ENCODE measurements at regions not wholly inside any gene's neighbourhood (a gene's known extent, or its start where the extent isn't known, plus 50 kb on each side); places are given as distances from the start of the nearest gene placed in this dataset.

DNA sequence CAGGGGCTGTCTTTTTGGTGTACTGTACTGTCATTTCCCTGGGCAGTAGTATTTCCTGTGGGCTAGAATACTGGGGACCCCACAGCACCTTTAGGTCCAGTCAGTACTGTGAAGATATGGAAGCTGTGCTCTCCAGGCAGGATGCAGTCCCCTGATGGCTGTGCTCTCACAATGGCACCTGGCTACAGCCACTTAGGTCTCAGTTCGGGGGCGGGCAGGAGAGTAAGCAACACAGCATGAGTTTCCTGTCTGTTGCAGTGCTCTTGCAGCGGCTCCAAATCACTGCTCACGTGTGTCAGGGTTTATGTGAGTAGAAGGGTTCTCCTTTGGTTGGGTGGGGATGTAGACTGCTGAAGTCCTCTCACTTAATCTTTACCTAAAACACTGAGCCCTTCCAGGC lies 810.4 kb downstream of the DACH1 start:
- Mint-ChIP-seq H3K4me1 (ENCODE audit: low read depth) (no peaks in the 10 kb centered on the region), H3K4me3 (no peak overlapping the region), H3K27ac (no peak overlapping the region), H3K9me3 (peaks cover under 1% of the 10 kb centered on the region), H3K27me3 (ENCODE audit: low read depth) (no peaks in the 10 kb centered on the region), H3K36me3 (ENCODE audit: low read depth) (no peaks in the 10 kb centered on the region)
- DNase-seq (ENCODE audit: low spot score) = no peak

DNA sequence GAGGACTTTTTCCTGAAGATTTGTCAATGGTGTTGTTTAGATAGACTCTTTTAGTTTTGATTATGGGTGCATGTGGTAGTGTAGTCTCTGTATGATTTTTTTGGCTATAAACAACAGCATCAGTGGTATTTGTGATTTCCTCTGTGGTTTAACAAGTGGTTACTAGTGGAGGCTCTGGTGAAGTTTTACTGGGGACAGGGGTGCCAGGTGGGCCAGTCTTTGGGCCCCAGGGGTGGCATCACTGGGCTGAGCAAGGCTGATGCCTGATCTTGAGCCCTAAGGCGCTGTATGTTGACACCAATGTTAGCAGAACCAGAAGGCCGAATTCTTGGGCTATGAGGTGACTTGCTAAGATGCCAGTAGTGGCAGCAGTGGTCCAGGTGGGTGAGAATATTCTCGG lies 811.4 kb downstream of the DACH1 start:
- Mint-ChIP-seq H3K4me1 (ENCODE audit: low read depth) (no peaks in the 10 kb centered on the region), H3K4me3 (no peak overlapping the region), H3K9me3 (no peaks in the 10 kb centered on the region), H3K27me3 (ENCODE audit: low read depth) (no peaks in the 10 kb centered on the region), H3K36me3 (ENCODE audit: low read depth) (no peaks in the 10 kb centered on the region), H3K27ac (no peak overlapping the region)
- DNase-seq (ENCODE audit: low spot score) = no peak

DNA sequence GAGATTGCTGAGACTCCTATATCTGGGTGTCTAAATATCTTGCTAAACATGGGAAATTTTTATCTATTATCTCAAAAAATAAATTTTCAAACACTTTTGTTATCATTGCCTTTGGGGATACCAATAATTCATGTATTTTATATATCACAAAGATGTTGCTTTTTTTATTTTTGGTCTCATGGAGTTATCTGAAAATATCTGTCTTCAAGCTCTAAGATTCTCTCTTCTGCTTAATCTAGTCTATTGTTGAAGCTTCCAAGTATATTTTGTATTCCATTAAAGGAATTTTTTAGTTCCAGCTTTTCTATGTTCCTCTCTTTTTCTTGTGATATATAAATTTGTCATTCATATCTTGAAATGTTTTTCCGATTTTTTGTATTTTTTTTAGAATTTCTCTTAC lies 812.0 kb downstream of the DACH1 start:
- DNase-seq (ENCODE audit: low spot score) = no peak
- no peaks in the 10 kb centered on the region for H3K27me3 Mint-ChIP-seq (ENCODE audit: low read depth)
- no peak overlapping the region for H3K27ac Mint-ChIP-seq

DNA sequence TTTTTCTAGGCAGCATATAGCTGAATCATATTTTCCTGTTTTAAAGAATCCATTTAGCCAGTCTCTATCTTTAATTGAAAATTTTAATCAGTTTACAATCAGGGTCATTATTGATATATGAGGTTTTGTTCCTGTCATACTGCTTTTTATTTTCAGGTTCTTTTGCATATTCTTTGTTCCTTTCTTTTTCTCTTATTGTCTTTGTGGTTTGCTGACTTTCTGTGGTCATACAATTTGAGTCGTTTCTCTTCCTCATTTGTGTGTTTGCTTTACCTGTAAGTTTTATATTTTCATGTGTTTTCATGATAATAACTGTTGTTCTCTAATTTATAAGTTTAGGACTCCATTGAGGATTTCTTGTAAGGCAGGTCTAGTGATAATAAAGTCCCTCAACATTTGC lies 812.6 kb downstream of the DACH1 start:
- H3K9me3 Mint-ChIP-seq = no peaks in the 10 kb centered on the region
- no peak for DNase-seq (ENCODE audit: low spot score)
- no peak overlapping the region for H3K4me3 Mint-ChIP-seq
- no peaks in the 10 kb centered on the region for H3K4me1 Mint-ChIP-seq (ENCODE audit: low read depth)
- H3K36me3 Mint-ChIP-seq (ENCODE audit: low read depth) = no peaks in the 10 kb centered on the region
- no peak overlapping the region for H3K27ac Mint-ChIP-seq
- H3K27me3 Mint-ChIP-seq (ENCODE audit: low read depth) = no peaks in the 10 kb centered on the region

More for the DNA sequence above, 812.0 kb downstream of the DACH1 start:
- H3K4me3 Mint-ChIP-seq = no peak overlapping the region
- no peaks in the 10 kb centered on the region for H3K4me1 Mint-ChIP-seq (ENCODE audit: low read depth)
- no peaks in the 10 kb centered on the region for H3K9me3 Mint-ChIP-seq
- no peaks in the 10 kb centered on the region for H3K36me3 Mint-ChIP-seq (ENCODE audit: low read depth)

DNA sequence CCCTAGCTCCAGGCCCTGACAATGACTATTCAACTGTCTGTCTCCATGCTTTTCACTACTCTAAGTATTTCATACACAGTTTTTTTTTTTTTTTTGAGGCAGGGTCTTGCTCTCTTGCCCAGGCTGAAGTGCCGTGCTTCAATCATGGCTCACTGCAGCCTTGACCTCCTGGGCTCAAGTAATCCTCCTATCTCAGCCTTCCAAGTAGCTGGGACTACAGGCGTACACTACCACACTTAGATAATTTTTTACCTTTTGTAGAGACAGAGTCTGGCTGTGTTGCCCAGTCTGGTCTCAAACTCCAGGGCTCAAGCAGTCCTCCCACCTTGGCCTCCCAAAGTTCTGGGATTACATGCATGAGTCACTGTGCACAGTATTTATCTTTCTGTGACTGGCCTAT lies 815.4 kb downstream of the DACH1 start:
- no peaks in the 10 kb centered on the region for H3K4me1 Mint-ChIP-seq (ENCODE audit: low read depth)
- no peak for DNase-seq (ENCODE audit: low spot score)
- H3K4me3 Mint-ChIP-seq = no peak overlapping the region
- H3K27ac Mint-ChIP-seq = no peak overlapping the region
- no peaks in the 10 kb centered on the region for H3K27me3 Mint-ChIP-seq (ENCODE audit: low read depth)
- no peaks in the 10 kb centered on the region for H3K9me3 Mint-ChIP-seq
- H3K36me3 Mint-ChIP-seq (ENCODE audit: low read depth) = no peaks in the 10 kb centered on the region

DNA sequence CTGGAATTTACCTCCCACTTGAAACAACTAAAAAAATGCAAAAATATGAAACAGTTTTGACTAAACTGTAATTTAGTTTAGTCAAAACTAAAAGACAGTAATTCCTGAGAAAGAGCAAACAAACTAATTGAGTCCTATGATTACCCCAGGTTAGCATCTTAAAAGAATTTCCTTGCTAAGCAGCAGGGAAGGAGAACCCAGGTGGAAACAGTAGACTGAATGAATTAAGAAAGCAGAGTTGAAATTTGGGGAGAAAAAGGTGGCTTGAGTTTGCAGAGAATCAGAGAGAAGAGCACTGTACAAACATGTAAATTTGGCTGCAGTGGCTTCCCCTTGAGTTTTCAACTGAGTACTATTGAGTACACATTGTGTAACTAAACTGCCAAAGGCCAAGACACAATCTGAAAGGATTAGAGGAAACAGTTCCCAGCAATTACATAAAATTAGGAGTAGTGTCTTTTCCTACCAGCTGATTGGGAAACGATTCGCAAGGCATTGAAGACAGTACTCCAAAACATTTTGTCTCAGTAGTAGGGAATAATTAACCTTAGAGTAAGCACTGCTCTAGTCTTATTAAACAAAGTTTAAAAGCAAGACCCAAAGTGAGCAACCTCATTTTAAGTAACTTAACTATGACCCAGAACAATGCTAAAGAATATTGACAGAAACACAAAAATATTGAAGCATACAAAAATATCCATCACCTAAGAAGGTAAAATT lies 820.5 kb downstream of the DACH1 start:
- no peaks in the 10 kb centered on the region for H3K9me3 Mint-ChIP-seq
- H3K4me3 Mint-ChIP-seq = no peak overlapping the region
- no peaks in the 10 kb centered on the region for H3K4me1 Mint-ChIP-seq (ENCODE audit: low read depth)
- DNase-seq (ENCODE audit: low spot score) = no peak
- H3K27me3 Mint-ChIP-seq (ENCODE audit: low read depth) = no peaks in the 10 kb centered on the region
- H3K36me3 Mint-ChIP-seq (ENCODE audit: low read depth) = no peaks in the 10 kb centered on the region
- no peak overlapping the region for H3K27ac Mint-ChIP-seq

DNA sequence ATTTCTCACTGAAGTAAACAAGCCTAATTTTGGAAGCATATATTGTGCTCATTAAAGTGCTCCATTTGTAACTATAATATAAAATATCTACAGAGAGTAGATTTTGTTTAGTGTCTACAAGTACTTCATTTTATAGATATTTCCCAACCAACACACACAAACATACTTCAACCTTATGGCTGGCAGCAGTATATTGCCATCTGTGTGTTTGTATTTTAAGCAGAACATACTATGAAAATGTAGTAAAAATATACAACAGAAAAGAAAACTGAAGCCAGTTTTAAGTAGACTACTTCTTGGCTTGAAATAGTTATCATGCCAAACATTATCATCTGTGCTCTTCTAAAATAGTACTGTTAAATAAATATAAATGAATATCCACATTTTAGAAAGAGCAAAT lies 821.9 kb downstream of the DACH1 start:
- H3K9me3 Mint-ChIP-seq = no peaks in the 10 kb centered on the region
- no peak for DNase-seq (ENCODE audit: low spot score)
- H3K27ac Mint-ChIP-seq = no peak overlapping the region
- H3K27me3 Mint-ChIP-seq (ENCODE audit: low read depth) = no peaks in the 10 kb centered on the region
- no peak overlapping the region for H3K4me3 Mint-ChIP-seq
- H3K36me3 Mint-ChIP-seq (ENCODE audit: low read depth) = no peaks in the 10 kb centered on the region
- no peaks in the 10 kb centered on the region for H3K4me1 Mint-ChIP-seq (ENCODE audit: low read depth)

DNA sequence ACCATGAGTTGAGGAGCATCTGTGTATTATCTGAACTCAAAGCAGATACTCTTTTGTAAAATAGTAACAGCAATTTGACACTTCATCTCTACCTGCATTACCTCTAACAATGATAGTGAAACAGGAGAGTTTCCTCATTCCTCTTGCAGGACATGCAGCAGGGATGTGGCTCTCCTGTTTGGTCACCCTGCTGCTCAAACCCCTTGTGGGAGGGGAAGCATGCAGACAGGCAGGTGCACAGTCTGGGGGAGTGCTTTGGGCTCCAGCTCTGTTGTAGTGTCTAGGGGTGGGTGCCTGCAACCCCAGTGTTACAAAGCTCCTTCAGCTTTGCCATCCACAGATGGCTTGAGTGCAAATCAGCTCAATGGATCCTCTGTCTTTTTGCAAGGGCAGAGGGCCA lies 827.6 kb downstream of the DACH1 start:
- no peaks in the 10 kb centered on the region for H3K4me1 Mint-ChIP-seq (ENCODE audit: low read depth)
- H3K27ac Mint-ChIP-seq = no peak overlapping the region
- H3K4me3 Mint-ChIP-seq = no peak overlapping the region
- H3K9me3 Mint-ChIP-seq = no peaks in the 10 kb centered on the region
- no peaks in the 10 kb centered on the region for H3K27me3 Mint-ChIP-seq (ENCODE audit: low read depth)
- H3K36me3 Mint-ChIP-seq (ENCODE audit: low read depth) = no peaks in the 10 kb centered on the region
- no peak for DNase-seq (ENCODE audit: low spot score)

DNA sequence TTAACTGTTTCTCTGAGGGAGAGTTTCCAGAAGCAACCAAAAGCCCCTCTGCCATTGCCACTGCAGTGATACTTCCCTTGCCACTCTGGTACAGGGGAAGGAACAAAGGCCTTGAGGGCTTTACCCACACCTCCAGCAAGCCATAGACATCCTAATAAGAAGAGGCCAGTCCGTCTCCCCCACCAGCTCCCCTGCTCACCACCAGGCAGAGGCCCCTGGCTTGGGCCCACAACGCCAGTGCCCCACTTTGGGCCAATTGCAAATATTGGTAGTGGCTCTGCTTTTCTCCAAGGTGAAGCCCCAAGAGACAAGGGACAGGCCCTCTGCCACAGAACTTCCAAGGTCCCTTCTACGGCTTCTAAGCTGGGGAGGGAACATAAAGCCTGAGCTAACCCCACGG lies 833.0 kb downstream of the DACH1 start:
- H3K4me1 Mint-ChIP-seq (ENCODE audit: low read depth) = no peaks in the 10 kb centered on the region
- H3K9me3 Mint-ChIP-seq = no peaks in the 10 kb centered on the region
- no peaks in the 10 kb centered on the region for H3K36me3 Mint-ChIP-seq (ENCODE audit: low read depth)
- H3K27ac Mint-ChIP-seq = no peak overlapping the region
- H3K27me3 Mint-ChIP-seq (ENCODE audit: low read depth) = no peaks in the 10 kb centered on the region
- H3K4me3 Mint-ChIP-seq = no peak overlapping the region
- DNase-seq (ENCODE audit: low spot score) = no peak

DNA sequence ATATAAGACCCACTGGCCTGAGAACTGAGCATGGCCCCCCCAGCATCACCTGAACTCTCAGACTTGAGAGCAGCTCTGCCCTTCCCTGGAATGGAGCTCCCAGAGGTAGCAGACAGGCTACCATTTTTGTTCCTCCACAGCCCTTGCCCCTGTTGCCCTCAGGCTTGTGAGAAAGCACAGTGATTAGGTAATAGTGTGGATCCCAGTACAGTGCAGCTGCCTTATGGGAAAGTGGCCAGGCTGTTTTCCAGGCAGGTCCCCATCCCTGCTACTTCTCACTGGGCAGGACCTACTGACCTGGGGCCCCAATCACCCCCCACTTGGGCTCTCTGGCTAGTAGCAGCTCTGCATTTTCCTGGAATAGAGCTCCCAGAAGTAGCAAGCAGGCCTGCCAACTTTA lies 834.0 kb downstream of the DACH1 start:
- no peak for DNase-seq (ENCODE audit: low spot score)
- Mint-ChIP-seq H3K36me3 (ENCODE audit: low read depth) (no peaks in the 10 kb centered on the region), H3K9me3 (peaks cover 3% of the 10 kb centered on the region), H3K4me3 (no peak overlapping the region), H3K27me3 (ENCODE audit: low read depth) (no peaks in the 10 kb centered on the region), H3K4me1 (ENCODE audit: low read depth) (no peaks in the 10 kb centered on the region), H3K27ac (no peak overlapping the region)

DNA sequence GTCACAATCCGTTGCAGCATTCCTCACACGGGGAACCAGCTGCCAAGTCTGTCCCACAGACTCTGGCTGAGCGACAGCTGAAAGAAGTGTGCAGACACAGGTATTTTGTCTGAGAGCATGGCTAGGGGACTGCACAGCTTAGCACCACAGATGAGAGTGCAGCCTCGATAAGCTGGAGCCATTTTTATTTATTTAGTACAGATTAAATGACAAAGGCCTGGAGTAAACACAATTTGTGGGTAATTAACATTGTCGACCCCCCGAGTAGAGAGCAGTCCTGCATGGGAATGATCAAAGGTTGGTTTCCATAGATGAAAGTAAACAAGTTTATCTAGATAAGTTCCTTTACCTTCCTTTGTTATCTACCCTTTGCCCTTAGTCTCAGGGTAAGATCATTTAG lies 836.2 kb downstream of the DACH1 start:
- Mint-ChIP-seq H3K36me3 (ENCODE audit: low read depth) (no peaks in the 10 kb centered on the region), H3K27me3 (ENCODE audit: low read depth) (no peaks in the 10 kb centered on the region), H3K9me3 (peaks cover 6% of the 10 kb centered on the region), H3K27ac (no peak overlapping the region), H3K4me3 (no peak overlapping the region), H3K4me1 (ENCODE audit: low read depth) (no peaks in the 10 kb centered on the region)
- no peak for DNase-seq (ENCODE audit: low spot score)

DNA sequence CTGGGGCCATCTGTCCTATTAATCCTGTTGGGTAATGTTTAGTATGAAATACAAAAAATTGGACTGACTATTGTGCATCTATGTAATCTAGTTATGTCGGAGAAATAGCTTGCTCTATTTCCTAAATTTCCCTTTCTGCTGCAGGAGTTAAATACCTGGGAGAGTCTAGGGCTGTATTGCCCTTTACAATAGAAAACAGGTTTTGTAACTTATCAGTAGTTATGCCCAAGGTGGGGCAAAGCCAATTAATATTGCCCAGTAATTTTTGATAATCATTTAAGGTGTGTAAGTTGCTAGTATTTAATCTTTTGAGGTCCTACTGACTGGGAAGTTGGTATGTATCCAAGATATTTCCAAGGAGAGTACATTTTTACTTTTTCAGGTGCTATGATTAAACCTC lies 838.1 kb downstream of the DACH1 start:
- H3K27me3 Mint-ChIP-seq (ENCODE audit: low read depth) = no peaks in the 10 kb centered on the region
- no peak for DNase-seq (ENCODE audit: low spot score)
- no peak overlapping the region for H3K4me3 Mint-ChIP-seq
- peaks cover 6% of the 10 kb centered on the region for H3K9me3 Mint-ChIP-seq
- H3K27ac Mint-ChIP-seq = no peak overlapping the region
- no peaks in the 10 kb centered on the region for H3K36me3 Mint-ChIP-seq (ENCODE audit: low read depth)
- H3K4me1 Mint-ChIP-seq (ENCODE audit: low read depth) = no peaks in the 10 kb centered on the region

DNA sequence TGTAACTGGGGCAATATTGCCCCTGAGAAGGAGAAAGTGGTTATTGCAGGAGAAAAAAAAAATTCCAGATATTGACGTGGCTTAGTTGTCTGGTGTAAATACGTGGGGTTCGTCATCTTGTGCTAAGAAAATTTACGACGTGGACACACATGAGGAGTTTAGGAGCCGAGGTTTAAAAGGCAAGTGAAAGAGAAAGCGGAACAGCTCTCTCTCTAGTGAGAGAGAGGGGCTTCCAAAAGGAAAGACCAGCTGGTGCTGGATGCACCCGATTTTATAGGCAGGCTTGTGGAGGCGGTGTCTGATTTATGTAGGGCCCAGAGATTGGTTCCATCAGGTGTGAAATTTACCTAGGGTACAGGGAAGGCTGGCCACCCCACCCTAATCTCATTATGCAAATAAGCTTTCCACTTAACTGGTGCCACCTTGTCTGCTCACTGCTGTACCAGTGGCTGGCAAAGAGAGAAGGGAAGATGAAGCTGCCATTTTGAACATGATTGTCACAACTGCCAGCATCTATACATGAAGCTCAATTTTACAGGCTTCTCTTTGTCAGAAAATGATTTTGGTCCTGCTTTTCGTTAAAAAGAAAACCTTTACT lies 845.1 kb downstream of the DACH1 start:
- H3K36me3 Mint-ChIP-seq (ENCODE audit: low read depth) = no peaks in the 10 kb centered on the region
- H3K27ac Mint-ChIP-seq = no peak overlapping the region
- no peaks in the 10 kb centered on the region for H3K4me1 Mint-ChIP-seq (ENCODE audit: low read depth)
- DNase-seq (ENCODE audit: low spot score) = no peak
- no peaks in the 10 kb centered on the region for H3K9me3 Mint-ChIP-seq
- H3K27me3 Mint-ChIP-seq (ENCODE audit: low read depth) = no peaks in the 10 kb centered on the region
- no peak overlapping the region for H3K4me3 Mint-ChIP-seq

DNA sequence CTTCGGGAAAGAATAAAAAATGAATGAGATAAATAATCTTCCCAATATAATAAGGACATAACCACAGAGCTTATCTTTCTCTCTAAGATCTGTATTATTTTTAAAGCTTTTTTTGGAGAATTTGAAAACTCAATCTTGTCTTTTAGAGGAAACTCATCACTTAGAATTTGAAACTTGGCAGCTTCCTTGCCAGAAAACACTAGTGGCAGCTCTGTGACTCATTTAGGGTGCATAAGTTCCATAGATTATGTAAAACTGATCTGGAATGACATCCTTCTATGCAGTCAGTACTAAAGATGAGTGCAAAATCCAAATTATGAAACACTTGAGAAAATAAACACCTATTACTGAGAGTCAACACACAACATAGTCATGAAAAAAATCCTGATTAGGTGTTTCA lies 848.0 kb downstream of the DACH1 start:
- H3K4me1 Mint-ChIP-seq (ENCODE audit: low read depth) = no peaks in the 10 kb centered on the region
- no peaks in the 10 kb centered on the region for H3K9me3 Mint-ChIP-seq
- no peak overlapping the region for H3K27ac Mint-ChIP-seq
- H3K36me3 Mint-ChIP-seq (ENCODE audit: low read depth) = no peaks in the 10 kb centered on the region
- no peak for DNase-seq (ENCODE audit: low spot score)
- H3K4me3 Mint-ChIP-seq = no peak overlapping the region
- no peaks in the 10 kb centered on the region for H3K27me3 Mint-ChIP-seq (ENCODE audit: low read depth)

DNA sequence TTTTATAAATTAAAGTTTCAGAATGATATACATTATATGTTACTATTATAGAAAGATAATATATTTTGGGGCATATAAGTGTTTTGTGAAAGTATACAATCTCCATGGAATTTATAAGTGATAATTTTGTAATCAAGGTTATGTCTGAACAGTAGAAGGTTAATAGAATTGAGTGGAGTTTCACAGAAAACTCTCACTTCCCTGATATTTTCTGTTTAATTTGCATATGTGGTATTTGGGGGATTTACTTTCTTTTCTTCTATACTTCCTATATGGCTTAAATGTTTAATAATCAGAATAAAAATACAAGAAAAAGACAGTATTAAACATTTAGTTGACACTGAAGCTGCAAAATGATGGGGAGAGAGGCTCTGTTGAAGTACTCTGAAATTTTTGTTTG lies 848.5 kb downstream of the DACH1 start:
- Mint-ChIP-seq H3K9me3 (no peaks in the 10 kb centered on the region), H3K27me3 (ENCODE audit: low read depth) (no peaks in the 10 kb centered on the region), H3K36me3 (ENCODE audit: low read depth) (no peaks in the 10 kb centered on the region), H3K4me1 (ENCODE audit: low read depth) (no peaks in the 10 kb centered on the region), H3K27ac (no peak overlapping the region), H3K4me3 (no peak overlapping the region)
- no peak for DNase-seq (ENCODE audit: low spot score)

All from T-helper 2 cell treated with Interferon-gamma antibody and Interleukin-4, amounts not matched to agents 5 μg/mL and 100 μg/mL, for 36 hours (primary cell).